ENCODE measurements at regions not wholly inside any gene's neighbourhood (a gene's known extent, or its start where the extent isn't known, plus 50 kb on each side); places are given as distances from the start of the nearest gene placed in this dataset.
"Not testable (repeated sequence)": the region's sequence is repeated elsewhere in the genome, so short reads cannot be mapped to it uniquely, and the experiment has no call there.

- Histone ChIP-seq H3K27ac (no peak overlapping the region), H3K27me3 (no peaks in the 10 kb centered on the region), H3K36me3 (no peaks in the 10 kb centered on the region), H3K4me3 (no peak overlapping the region), H3K9ac (ENCODE audit: low read depth in 2 of 2, low read length in 2 of 2) (no peak overlapping the region), H3K9me3 (no peaks in the 10 kb centered on the region), H3K4me1 (no peaks in the 10 kb centered on the region)
- TF ChIP-seq CTCF (IDR thresholded peaks at IDR 0.05), result no peak
- no peak for DNase-seq
- intact Hi-C loops (cut with DNase I), result no loop called here
Observed at GRCh38 chr19:28601723-28602440, 611.1 kb downstream of the UQCRFS1 start.

- Histone ChIP-seq H3K27me3 (no peaks in the 10 kb centered on the region), H3K4me1 (no peaks in the 10 kb centered on the region), H3K4me3 (no peak overlapping the region), H3K9ac (ENCODE audit: low read depth in 2 of 2, low read length in 2 of 2) (no peak overlapping the region), H3K9me3 (no peaks in the 10 kb centered on the region), H3K27ac (no peak overlapping the region), H3K36me3 (no peaks in the 10 kb centered on the region)
- intact Hi-C loops (cut with DNase I), result no loop called here
- no peak for DNase-seq
- no peak for TF ChIP-seq CTCF (IDR thresholded peaks at IDR 0.05)
Observed at GRCh38 chr19:28598861-28599260, 614.1 kb downstream of the UQCRFS1 start.

GRCh38 chr19:28596561-28597071, 616.3 kb downstream of the UQCRFS1 start:
- Histone ChIP-seq H3K4me1 (no peaks in the 10 kb centered on the region), H3K9ac (ENCODE audit: low read depth in 2 of 2, low read length in 2 of 2) (no peak overlapping the region), H3K27me3 (no peaks in the 10 kb centered on the region), H3K36me3 (no peaks in the 10 kb centered on the region), H3K9me3 (no peaks in the 10 kb centered on the region), H3K27ac (no peak overlapping the region), H3K4me3 (no peak overlapping the region)
- no peak for TF ChIP-seq CTCF (IDR thresholded peaks at IDR 0.05)
- DNase-seq, result no peak
- intact Hi-C loops (cut with DNase I), result no loop called here

GRCh38 chr19:28595722-28596480, 617.0 kb downstream of the UQCRFS1 start:
- no peaks in the 10 kb centered on the region for H3K4me1 ChIP-seq
- H3K9ac ChIP-seq (ENCODE audit: low read depth in 2 of 2, low read length in 2 of 2), result no peak overlapping the region
- no peak for DNase-seq
- H3K4me3 ChIP-seq, result no peak overlapping the region
- no peak for TF ChIP-seq CTCF (IDR thresholded peaks at IDR 0.05)
- H3K36me3 ChIP-seq, result no peaks in the 10 kb centered on the region
- no peaks in the 10 kb centered on the region for H3K27me3 ChIP-seq
- intact Hi-C loops (cut with DNase I), result no loop called here
- no peak overlapping the region for H3K27ac ChIP-seq
- H3K9me3 ChIP-seq, result no peaks in the 10 kb centered on the region

- Histone ChIP-seq H3K27ac (no peak overlapping the region), H3K4me3 (no peak overlapping the region), H3K4me1 (no peaks in the 10 kb centered on the region), H3K9me3 (no peaks in the 10 kb centered on the region), H3K36me3 (no peaks in the 10 kb centered on the region), H3K9ac (ENCODE audit: low read depth in 2 of 2, low read length in 2 of 2) (no peak overlapping the region), H3K27me3 (no peaks in the 10 kb centered on the region)
- no peak for TF ChIP-seq CTCF (IDR thresholded peaks at IDR 0.05)
- no peak for DNase-seq
- intact Hi-C loops (cut with DNase I), result no loop called here
Observed at GRCh38 chr19:28594737-28595136, 618.2 kb downstream of the UQCRFS1 start.

- H3K27ac ChIP-seq; H3K4me1 ChIP-seq; H3K36me3 ChIP-seq; H3K9me3 ChIP-seq; H3K27me3 ChIP-seq; DNase-seq; H3K4me3 ChIP-seq; H3K9ac ChIP-seq (ENCODE audit: low read depth in 2 of 2, low read length in 2 of 2); intact Hi-C loops (cut with DNase I): not testable (repeated sequence)
Observed at GRCh38 chr19:28589991-28590411, 623.0 kb downstream of the UQCRFS1 start.
